ENCODE measurements at regions not wholly inside any gene's neighbourhood (a gene's known extent, or its start where the extent isn't known, plus 50 kb on each side); places are given as distances from the start of the nearest gene placed in this dataset.

DNA sequence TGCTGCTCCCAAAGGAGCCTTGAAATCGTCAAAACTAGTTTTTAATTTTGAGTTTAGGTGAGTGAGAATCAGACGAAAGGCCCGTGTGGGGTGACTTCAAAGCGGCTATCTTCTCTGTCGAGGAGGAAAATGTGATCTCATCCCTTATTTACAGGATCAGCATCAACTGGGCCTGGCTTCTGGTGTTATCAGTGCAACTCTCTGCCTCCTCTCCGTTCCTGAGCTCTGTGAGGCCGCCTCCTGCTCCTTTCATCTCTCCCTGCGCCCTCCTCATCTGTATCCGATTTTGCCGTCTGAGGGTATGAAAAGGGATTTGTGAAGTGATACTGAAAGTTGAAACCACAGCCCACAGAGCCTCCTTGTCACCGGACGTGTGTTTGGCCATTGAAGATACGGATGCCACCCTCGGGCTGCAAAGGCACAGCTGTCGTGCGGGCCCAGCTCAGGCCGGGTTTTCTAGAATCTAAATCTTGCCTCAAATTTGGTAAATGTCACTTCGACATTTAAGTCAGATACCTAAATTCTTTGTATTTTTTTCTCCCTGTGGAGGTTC, 408.7 kb upstream of the ADARB2 start:
- Histone ChIP-seq H4K8ac (ENCODE audit: low read depth, low read length) (no peak overlapping the region), H3K14ac (ENCODE audit: low read length) (no peak overlapping the region), H3K36me3 (replicated peaks in 1 of 2; ENCODE audit: control insufficient read depth in 2 of 2, insufficient read depth in 2 of 2, low read length in 2 of 2) (no peaks in the 10 kb centered on the region), H2AFZ (ENCODE audit: low read length) (peak overlapping the region; percentile 7), H3K79me1 (ENCODE audit: low read depth, low read length) (no peaks in the 10 kb centered on the region), H2BK12ac (ENCODE audit: low read length) (no peak overlapping the region), H3K27me3 (ENCODE audit: control insufficient read depth in 3 of 3, insufficient read depth in 3 of 3, low read depth in 1 of 3, low read length in 3 of 3) (no peaks in the 10 kb centered on the region), H3K18ac (ENCODE audit: low read length) (peak overlapping the region; percentile 4), H3K9ac (ENCODE audit: low read depth, low read length, poor library complexity) (no peak overlapping the region), H2BK120ac (ENCODE audit: low read depth, low read length) (no peak overlapping the region), H3K4ac (ENCODE audit: low read length) (no peak overlapping the region), H3K4me1 (ENCODE audit: control insufficient read depth in 2 of 2, insufficient read depth in 1 of 2, low read depth in 1 of 2, low read length in 2 of 2) (peaks cover 0 to 5% of the 10 kb centered on the region in 2 donors), H3K9me3 (replicated peaks in 1 of 2; ENCODE audit: control insufficient read depth in 2 of 2, insufficient read depth in 1 of 2, low read depth in 1 of 2, low read length in 2 of 2) (no peaks in the 10 kb centered on the region), H3K4me2 (ENCODE audit: insufficient read depth, low read length, poor library complexity, severe bottlenecking) (no peak overlapping the region), H4K91ac (ENCODE audit: low read depth, low read length, poor library complexity) (no peak overlapping the region), H2BK15ac (ENCODE audit: low read length) (no peak overlapping the region), H2AK5ac (ENCODE audit: low read depth, low read length) (no peak overlapping the region), H3K23ac (ENCODE audit: low read depth, low read length, poor library complexity) (no peak overlapping the region), H3K27ac (replicated peaks; ENCODE audit: low read length) (no peak overlapping the region), H3K4me3 (ENCODE audit: low read length in 2 of 2) (no peak overlapping the region), H2BK5ac (ENCODE audit: low read length) (no peak overlapping the region)
- DNase-seq (ENCODE audit: low spot score): no peak
- no CpG with 5 or more reads among the region's 18 CpGs for WGBS, 2 donors (ENCODE audit: extremely low coverage in 2 of 2, insufficient read length in 2 of 2, insufficient replicate concordance in 1 of 2)

DNA sequence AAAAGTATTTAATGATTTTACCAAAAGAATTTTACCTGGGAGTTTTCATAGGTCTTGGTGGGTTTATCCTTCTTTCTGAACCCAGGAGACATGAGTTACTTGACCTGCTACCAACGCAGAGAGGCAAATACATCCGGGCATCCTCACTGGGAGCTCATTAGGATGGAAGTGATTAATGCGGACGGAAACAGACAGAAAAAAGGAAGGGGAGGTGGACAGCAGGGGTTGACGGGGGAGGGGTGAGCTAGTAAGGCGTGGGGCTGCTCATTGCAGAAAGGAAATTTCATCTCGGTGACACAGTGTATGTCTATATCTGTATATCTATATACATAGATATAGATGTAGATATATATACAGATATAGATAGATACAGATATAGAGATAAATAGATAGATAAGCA, 408.2 kb upstream of the ADARB2 start:
- Histone ChIP-seq H3K14ac (ENCODE audit: low read length) (no peak overlapping the region), H3K23ac (ENCODE audit: low read depth, low read length, poor library complexity) (no peak overlapping the region), H2BK5ac (ENCODE audit: low read length) (no peak overlapping the region), H2AFZ (ENCODE audit: low read length) (peak overlapping the region; percentile 28), H2AK5ac (ENCODE audit: low read depth, low read length) (no peak overlapping the region), H3K27ac (replicated peaks; ENCODE audit: low read length) (no peak overlapping the region), H3K9ac (ENCODE audit: low read depth, low read length, poor library complexity) (no peak overlapping the region), H2BK15ac (ENCODE audit: low read length) (no peak overlapping the region), H2BK12ac (ENCODE audit: low read length) (no peak overlapping the region), H3K36me3 (replicated peaks in 1 of 2; ENCODE audit: control insufficient read depth in 2 of 2, insufficient read depth in 2 of 2, low read length in 2 of 2) (no peaks in the 10 kb centered on the region), H2BK120ac (ENCODE audit: low read depth, low read length) (no peak overlapping the region), H3K4me2 (ENCODE audit: insufficient read depth, low read length, poor library complexity, severe bottlenecking) (no peak overlapping the region), H3K18ac (ENCODE audit: low read length) (no peak overlapping the region), H4K91ac (ENCODE audit: low read depth, low read length, poor library complexity) (no peak overlapping the region), H3K4me3 (ENCODE audit: low read length in 2 of 2) (no peak overlapping the region), H3K27me3 (ENCODE audit: control insufficient read depth in 3 of 3, insufficient read depth in 3 of 3, low read depth in 1 of 3, low read length in 3 of 3) (no peaks in the 10 kb centered on the region), H3K9me3 (replicated peaks in 1 of 2; ENCODE audit: control insufficient read depth in 2 of 2, insufficient read depth in 1 of 2, low read depth in 1 of 2, low read length in 2 of 2) (no peaks in the 10 kb centered on the region), H3K4me1 (ENCODE audit: control insufficient read depth in 2 of 2, insufficient read depth in 1 of 2, low read depth in 1 of 2, low read length in 2 of 2) (peaks cover 0 to 5% of the 10 kb centered on the region in 2 donors), H3K4ac (ENCODE audit: low read length) (no peak overlapping the region), H4K8ac (ENCODE audit: low read depth, low read length) (no peak overlapping the region), H3K79me1 (ENCODE audit: low read depth, low read length) (no peaks in the 10 kb centered on the region)
- no peak for DNase-seq (ENCODE audit: low spot score)
- no CpG with 5 or more reads among the region's 7 CpGs for WGBS, 2 donors (ENCODE audit: extremely low coverage in 2 of 2, insufficient read length in 2 of 2, insufficient replicate concordance in 1 of 2)

DNA sequence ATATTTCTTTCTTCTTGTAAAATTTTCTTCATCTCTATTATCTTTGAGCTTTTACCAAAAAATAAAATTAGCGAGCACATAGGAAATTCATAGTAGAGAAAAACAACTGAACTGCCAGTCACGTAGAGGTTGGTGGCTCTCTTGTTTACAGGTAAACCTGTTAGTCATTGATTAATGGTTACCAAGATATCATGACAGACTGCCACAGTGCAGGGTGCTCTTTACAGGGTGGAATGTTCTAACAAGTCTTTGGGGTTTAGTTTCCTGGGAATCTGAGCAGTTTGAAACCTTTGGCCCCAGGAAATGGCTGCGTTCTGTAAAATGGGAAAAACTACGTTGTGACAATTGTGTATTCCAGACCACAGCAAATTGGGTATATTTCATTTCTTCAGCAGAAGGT, 407.3 kb upstream of the ADARB2 start:
- H3K23ac ChIP-seq (ENCODE audit: low read depth, low read length, poor library complexity): no peak overlapping the region
- H3K4ac ChIP-seq (ENCODE audit: low read length): no peak overlapping the region
- no peak overlapping the region for H3K27ac ChIP-seq (replicated peaks; ENCODE audit: low read length)
- H3K18ac ChIP-seq (ENCODE audit: low read length): no peak overlapping the region
- H2BK15ac ChIP-seq (ENCODE audit: low read length): no peak overlapping the region
- H2AFZ ChIP-seq (ENCODE audit: low read length): no peak overlapping the region
- WGBS, 2 donors (ENCODE audit: extremely low coverage in 2 of 2, insufficient read length in 2 of 2, insufficient replicate concordance in 1 of 2): no CpG with 5 or more reads among the region's 4 CpGs
- H3K79me1 ChIP-seq (ENCODE audit: low read depth, low read length): no peaks in the 10 kb centered on the region
- peaks cover 0 to 5% of the 10 kb centered on the region in 2 donors for H3K4me1 ChIP-seq (ENCODE audit: control insufficient read depth in 2 of 2, insufficient read depth in 1 of 2, low read depth in 1 of 2, low read length in 2 of 2)
- H3K27me3 ChIP-seq (ENCODE audit: control insufficient read depth in 3 of 3, insufficient read depth in 3 of 3, low read depth in 1 of 3, low read length in 3 of 3): no peaks in the 10 kb centered on the region
- H2AK5ac ChIP-seq (ENCODE audit: low read depth, low read length): no peak overlapping the region
- H2BK5ac ChIP-seq (ENCODE audit: low read length): no peak overlapping the region
- H3K4me3 ChIP-seq (ENCODE audit: low read length in 2 of 2): no peak overlapping the region
- no peak overlapping the region for H2BK12ac ChIP-seq (ENCODE audit: low read length)
- DNase-seq (ENCODE audit: low spot score): no peak
- H2BK120ac ChIP-seq (ENCODE audit: low read depth, low read length): no peak overlapping the region
- H4K8ac ChIP-seq (ENCODE audit: low read depth, low read length): no peak overlapping the region
- H3K4me2 ChIP-seq (ENCODE audit: insufficient read depth, low read length, poor library complexity, severe bottlenecking): no peak overlapping the region
- no peaks in the 10 kb centered on the region for H3K36me3 ChIP-seq (replicated peaks in 1 of 2; ENCODE audit: control insufficient read depth in 2 of 2, insufficient read depth in 2 of 2, low read length in 2 of 2)
- no peak overlapping the region for H3K9ac ChIP-seq (ENCODE audit: low read depth, low read length, poor library complexity)
- no peak overlapping the region for H4K91ac ChIP-seq (ENCODE audit: low read depth, low read length, poor library complexity)
- no peak overlapping the region for H3K14ac ChIP-seq (ENCODE audit: low read length)
- no peaks in the 10 kb centered on the region for H3K9me3 ChIP-seq (replicated peaks in 1 of 2; ENCODE audit: control insufficient read depth in 2 of 2, insufficient read depth in 1 of 2, low read depth in 1 of 2, low read length in 2 of 2)

DNA sequence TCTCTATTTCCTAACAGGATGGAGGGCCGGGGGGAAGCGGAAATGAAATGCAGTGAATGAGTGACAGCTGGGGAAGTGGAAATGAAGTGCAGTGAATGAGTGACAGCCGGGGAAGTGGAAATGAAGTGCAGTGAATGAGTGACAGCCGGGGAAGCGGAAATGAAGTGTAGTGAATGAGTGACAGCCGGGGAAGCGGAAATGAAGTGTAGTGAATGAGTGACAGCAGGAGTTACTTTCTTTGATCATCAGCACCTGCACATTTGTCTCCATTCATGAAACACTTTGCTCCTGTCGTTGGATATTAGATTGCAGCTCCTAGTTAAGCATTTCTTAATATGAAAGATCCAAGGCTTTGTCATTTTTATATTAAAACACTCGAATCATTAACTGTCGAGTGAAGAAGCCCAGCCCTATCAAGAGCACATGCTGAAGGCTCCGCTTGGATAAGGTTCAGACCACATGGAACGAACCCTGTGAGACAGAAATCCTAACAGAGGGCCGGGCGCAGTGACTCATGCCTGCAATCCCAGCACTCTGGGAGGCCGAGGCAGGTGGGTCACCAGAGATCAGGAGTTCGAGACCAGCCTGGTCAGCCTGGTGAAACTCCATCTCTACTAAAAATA, 406.0 kb upstream of the ADARB2 start:
- H3K4me2 ChIP-seq (ENCODE audit: insufficient read depth, low read length, poor library complexity, severe bottlenecking): no peak overlapping the region
- no peak overlapping the region for H3K23ac ChIP-seq (ENCODE audit: low read depth, low read length, poor library complexity)
- H3K14ac ChIP-seq (ENCODE audit: low read length): no peak overlapping the region
- no peak overlapping the region for H2BK5ac ChIP-seq (ENCODE audit: low read length)
- H3K27ac ChIP-seq (replicated peaks; ENCODE audit: low read length): no peak overlapping the region
- no peak overlapping the region for H3K4ac ChIP-seq (ENCODE audit: low read length)
- H3K4me1 ChIP-seq (ENCODE audit: control insufficient read depth in 2 of 2, insufficient read depth in 1 of 2, low read depth in 1 of 2, low read length in 2 of 2): peaks cover 0 to 5% of the 10 kb centered on the region in 2 donors
- H3K27me3 ChIP-seq (ENCODE audit: control insufficient read depth in 3 of 3, insufficient read depth in 3 of 3, low read depth in 1 of 3, low read length in 3 of 3): no peaks in the 10 kb centered on the region
- H3K9ac ChIP-seq (ENCODE audit: low read depth, low read length, poor library complexity): no peak overlapping the region
- no CpG with 5 or more reads among the region's 16 CpGs for WGBS, 2 donors (ENCODE audit: extremely low coverage in 2 of 2, insufficient read length in 2 of 2, insufficient replicate concordance in 1 of 2)
- DNase-seq (ENCODE audit: low spot score): no peak
- no peak overlapping the region for H2AFZ ChIP-seq (ENCODE audit: low read length)
- H4K91ac ChIP-seq (ENCODE audit: low read depth, low read length, poor library complexity): peak overlapping the region; percentile 3
- H2BK120ac ChIP-seq (ENCODE audit: low read depth, low read length): no peak overlapping the region
- no peak overlapping the region for H3K18ac ChIP-seq (ENCODE audit: low read length)
- no peak overlapping the region for H2BK15ac ChIP-seq (ENCODE audit: low read length)
- H3K9me3 ChIP-seq (replicated peaks in 1 of 2; ENCODE audit: control insufficient read depth in 2 of 2, insufficient read depth in 1 of 2, low read depth in 1 of 2, low read length in 2 of 2): no peaks in the 10 kb centered on the region
- no peaks in the 10 kb centered on the region for H3K79me1 ChIP-seq (ENCODE audit: low read depth, low read length)
- H2BK12ac ChIP-seq (ENCODE audit: low read length): no peak overlapping the region
- no peak overlapping the region for H4K8ac ChIP-seq (ENCODE audit: low read depth, low read length)
- H2AK5ac ChIP-seq (ENCODE audit: low read depth, low read length): no peak overlapping the region
- H3K4me3 ChIP-seq (ENCODE audit: low read length in 2 of 2): no peak overlapping the region
- H3K36me3 ChIP-seq (replicated peaks in 1 of 2; ENCODE audit: control insufficient read depth in 2 of 2, insufficient read depth in 2 of 2, low read length in 2 of 2): no peaks in the 10 kb centered on the region
